MM.1S (cell line): ENCODE measurements at regions not wholly inside any gene's neighbourhood (a gene's known extent, or its start where the extent isn't known, plus 50 kb on each side); places are given as distances from the start of the nearest gene placed in this dataset.

Experiments
- CTCF ChIP-seq: fragments of 300-600 bp; sonication (generic); IDR thresholded peaks from 2 replicates; pipeline ENCODE4 v1.5.1; 2016; ENCODE audit warnings: antibody characterized with exemption, low read length, mixed read lengths
- EZH2 ChIP-seq: fragments of 300-600 bp; sonication (generic); optimal IDR thresholded peaks from 2 replicates; pipeline ENCODE3; 2017; ENCODE audit warnings: low read depth, mild to moderate bottlenecking, antibody characterized with exemption, low read length, mixed read lengths
- EZH2phosphoT487 ChIP-seq: fragments of 300-600 bp; sonication (generic); IDR thresholded peaks from 2 replicates; pipeline ENCODE4 v1.6.1; 2018; ENCODE audit warnings: antibody characterized with exemption, low read length

- no peak for TF ChIP-seq EZH2
- TF ChIP-seq CTCF: no peak
- TF ChIP-seq EZH2phosphoT487: no peak
Observed at GRCh38 chr2:6675791-6676190, 189.9 kb downstream of the CMPK2 start.
